ENCODE measurements at regions not wholly inside any gene's neighbourhood (a gene's known extent, or its start where the extent isn't known, plus 50 kb on each side); places are given as distances from the start of the nearest gene placed in this dataset.
"Not testable (repeated sequence)": the region's sequence is repeated elsewhere in the genome, so short reads cannot be mapped to it uniquely, and the experiment has no call there.

- FAIRE-seq (no peak), DNase-seq (ENCODE audit: insufficient read length, low spot score) (no peak)
Observed at GRCh38 chrX:122945328-122945727, 238.8 kb upstream of the GRIA3 start.

- FAIRE-seq (no peak), DNase-seq (ENCODE audit: insufficient read length, low spot score) (no peak)
Observed at GRCh38 chrX:122972604-122973003, 211.5 kb upstream of the GRIA3 start.

GRCh38 chrX:122982521-122982920 is 201.6 kb upstream of the GRIA3 start:
- no peak for DNase-seq (ENCODE audit: insufficient read length, low spot score)
- no peak for FAIRE-seq

- DNase-seq (ENCODE audit: insufficient read length, low spot score); FAIRE-seq: not testable (repeated sequence)
Observed at GRCh38 chrX:123002844-123003243, 181.2 kb upstream of the GRIA3 start.

- no peak for DNase-seq (ENCODE audit: insufficient read length, low spot score)
- no peak for FAIRE-seq
Observed at GRCh38 chrX:123013141-123013540, 170.9 kb upstream of the GRIA3 start.

GRCh38 chrX:123036401-123036800 is 147.7 kb upstream of the GRIA3 start:
- FAIRE-seq: no peak

GRCh38 chrX:123049071-123049625 is 134.9 kb upstream of the GRIA3 start:
- no peak for FAIRE-seq
- no peak for DNase-seq (ENCODE audit: insufficient read length, low spot score)

More at GRCh38 chrX:123036401-123036800, 147.7 kb upstream of the GRIA3 start:
- DNase-seq (ENCODE audit: insufficient read length, low spot score): no peak

GRCh38 chrX:123060986-123061385 is 123.1 kb upstream of the GRIA3 start:
- no peak for FAIRE-seq

GRCh38 chrX:123064053-123064452 is 120.0 kb upstream of the GRIA3 start:
- FAIRE-seq (no peak), DNase-seq (ENCODE audit: insufficient read length, low spot score) (no peak)

More at GRCh38 chrX:123060986-123061385, 123.1 kb upstream of the GRIA3 start:
- DNase-seq (ENCODE audit: insufficient read length, low spot score): no peak

- FAIRE-seq (no peak), DNase-seq (ENCODE audit: insufficient read length, low spot score) (no peak)
Observed at GRCh38 chrX:123072686-123073385, 111.2 kb upstream of the GRIA3 start.

GRCh38 chrX:123075947-123076561 is 108.0 kb upstream of the GRIA3 start:
- FAIRE-seq (no peak), DNase-seq (ENCODE audit: insufficient read length, low spot score) (no peak)

GRCh38 chrX:123077631-123078030 is 106.4 kb upstream of the GRIA3 start:
- no peak for FAIRE-seq
- DNase-seq (ENCODE audit: insufficient read length, low spot score): no peak

- DNase-seq (ENCODE audit: insufficient read length, low spot score): no peak
- no peak for FAIRE-seq
Observed at GRCh38 chrX:123080065-123080464, 104.0 kb upstream of the GRIA3 start.

- FAIRE-seq (no peak), DNase-seq (ENCODE audit: insufficient read length, low spot score) (no peak)
Observed at GRCh38 chrX:123081776-123082175, 102.3 kb upstream of the GRIA3 start.

GRCh38 chrX:123083924-123084323 is 100.2 kb upstream of the GRIA3 start:
- no peak for DNase-seq (ENCODE audit: insufficient read length, low spot score)
- FAIRE-seq: no peak

GRCh38 chrX:123084797-123085196 is 99.3 kb upstream of the GRIA3 start:
- no peak for FAIRE-seq
- DNase-seq (ENCODE audit: insufficient read length, low spot score): no peak

GRCh38 chrX:123085311-123085940 is 98.7 kb upstream of the GRIA3 start:
- FAIRE-seq (no peak), DNase-seq (ENCODE audit: insufficient read length, low spot score) (no peak)

GRCh38 chrX:123086768-123087167 is 97.3 kb upstream of the GRIA3 start:
- FAIRE-seq: no peak
- no peak for DNase-seq (ENCODE audit: insufficient read length, low spot score)

GRCh38 chrX:123087326-123087725 is 96.8 kb upstream of the GRIA3 start:
- no peak for DNase-seq (ENCODE audit: insufficient read length, low spot score)
- FAIRE-seq: no peak

GRCh38 chrX:123088331-123088730 is 95.7 kb upstream of the GRIA3 start:
- FAIRE-seq (no peak), DNase-seq (ENCODE audit: insufficient read length, low spot score) (no peak)

GRCh38 chrX:123088930-123089329 is 95.1 kb upstream of the GRIA3 start:
- DNase-seq (ENCODE audit: insufficient read length, low spot score) (no peak), FAIRE-seq (no peak)

- no peak for DNase-seq (ENCODE audit: insufficient read length, low spot score)
- FAIRE-seq: no peak
Observed at GRCh38 chrX:123093792-123094191, 90.3 kb upstream of the GRIA3 start.

All from HTR-8/SVneo (cell line).